Ovary (tissue), 7 donors: ENCODE measurements at regions not wholly inside any gene's neighbourhood (a gene's known extent, or its start where the extent isn't known, plus 50 kb on each side); places are given as distances from the start of the nearest gene placed in this dataset. TPM values are rescaled to one million over a fixed set of nuclear protein-coding genes. Genes with fewer than 3 reads are reported as not detected.

Source experiments
- DNase-seq, 5 donors: peaks; one replicate each; pipeline ENCODE4 v3.0.0-alpha.2; 2019 to 2020
- H3K27ac ChIP-seq, 2 donors: fragments of 200-600 bp; one replicate each; pipeline versions ENCODE4 v1.5.1 to v1.8.0; 2019 to 2022
- H3K27me3 ChIP-seq: fragments of 200-600 bp; one replicate; pipeline ENCODE4 v1.8.0; 2022
- H3K36me3 ChIP-seq: fragments of 200-600 bp; sonication (generic); one replicate; pipeline ENCODE4 v1.5.1; 2019
- H3K4me1 ChIP-seq: one replicate; pipeline ENCODE4 v1.8.1; 2013; ENCODE audit warnings: mild to moderate bottlenecking, moderate library complexity; ENCODE audit not compliant: insufficient read depth
- H3K4me3 ChIP-seq: fragments of 200-600 bp; sonication (generic); one replicate; pipeline ENCODE4 v1.5.1; 2017
- H3K9me3 ChIP-seq, 2 donors: fragments of 200-600 bp in 1 of 2; sonication (generic) in 1 of 2; one replicate each; pipeline versions ENCODE4 v1.5.1 to v1.8.1; 2013 to 2019; ENCODE audit warnings: mild to moderate bottlenecking in 1 of 2, moderate library complexity in 1 of 2
- EP300 ChIP-seq: sonication (generic); formaldehyde crosslinking; IDR thresholded peaks from one replicate; pipeline ENCODE4 v1.6.1; 2017; ENCODE audit warnings: antibody characterized with exemption
- POLR2A ChIP-seq: fragments of 450-650 bp; IDR thresholded peaks from one replicate; pipeline ENCODE4 v1.6.1; 2017; ENCODE audit warnings: antibody characterized with exemption, mild to moderate bottlenecking, moderate library complexity
- WGBS, 3 donors: extraction: QIAGEN DNeasy Blood & Tissue Kit in 1 of 3; methylation state at CpG; one replicate each; pipeline versions ENCODE4 v1.1.5 to v1.1.7; 2013 to 2017; 5-methylcytosine and 5-hydroxymethylcytosine counted together
- intact Hi-C, 4 donors: fragments of 100-400 bp; cut with DNase I; formaldehyde crosslinking; loops; one replicate each; pipeline versions ENCODE4 v1.11.0 to v1.15.1; 2022 to 2023
- microRNA-seq, 3 donors: library from miRNA; unstranded; fragments of <30 nt; microRNA quantifications; one replicate each; pipeline versions ENCODE4 to v1.2.0, GENCODE V29; 2019 to 2020
- small RNA-seq: library from RNA; depleted of rRNA; stranded (forward); fragments of <200 nt; gene quantifications from one replicate; pipeline ENCODE3, GENCODE V24; 2016
- TF ChIP-seq, protein P1 (sequence below), 3 donors: fragments of 450-650 bp in 2 of 3; fragments of 200-600 bp in 1 of 3; IDR thresholded peaks; one replicate each; pipeline versions ENCODE4 v1.5.1 to v1.8.0; 2016 to 2022; ENCODE audit warnings: antibody characterized with exemption in 3 of 3, mild to moderate bottlenecking in 1 of 3
- donor health status: DM: no; HTN: no; CAD: no; lungs with moderate emphysema.
- donor health status: DM: no; HTN: no; CAD: no.
- donor health status: Bipolar disorder and iron deficiency.
- donor health status: DM: no; HTN: no; CAD: no.
- donor health status: DM: yes; HTN: yes; CAD: no.

DNA sequence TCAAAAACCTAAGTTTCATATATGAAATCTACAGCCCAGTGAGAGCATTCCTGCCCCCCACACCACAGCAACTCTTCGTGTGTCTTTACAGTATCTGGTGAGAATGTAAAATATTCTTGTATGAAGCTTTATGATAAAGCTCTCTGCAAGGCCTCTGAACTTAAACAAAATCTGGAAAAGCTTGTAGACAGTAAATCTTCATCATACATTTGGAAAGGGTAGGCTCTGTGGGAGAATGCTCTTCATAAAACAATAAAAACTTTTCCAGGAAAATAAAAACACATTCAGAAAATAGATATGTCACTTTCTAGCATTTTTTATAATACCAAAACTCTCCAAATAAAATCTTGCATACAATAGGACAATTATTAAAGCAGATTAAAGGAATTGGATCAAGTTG is 1009.5 kb downstream of the NAALADL2 start:
- H3K4me1 ChIP-seq, result no peaks in the 10 kb centered on the region
- no peaks in the 10 kb centered on the region for H3K36me3 ChIP-seq
- no peak for TF ChIP-seq POLR2A
- no peak for TF ChIP-seq EP300
- TF ChIP-seq, protein P1, sequence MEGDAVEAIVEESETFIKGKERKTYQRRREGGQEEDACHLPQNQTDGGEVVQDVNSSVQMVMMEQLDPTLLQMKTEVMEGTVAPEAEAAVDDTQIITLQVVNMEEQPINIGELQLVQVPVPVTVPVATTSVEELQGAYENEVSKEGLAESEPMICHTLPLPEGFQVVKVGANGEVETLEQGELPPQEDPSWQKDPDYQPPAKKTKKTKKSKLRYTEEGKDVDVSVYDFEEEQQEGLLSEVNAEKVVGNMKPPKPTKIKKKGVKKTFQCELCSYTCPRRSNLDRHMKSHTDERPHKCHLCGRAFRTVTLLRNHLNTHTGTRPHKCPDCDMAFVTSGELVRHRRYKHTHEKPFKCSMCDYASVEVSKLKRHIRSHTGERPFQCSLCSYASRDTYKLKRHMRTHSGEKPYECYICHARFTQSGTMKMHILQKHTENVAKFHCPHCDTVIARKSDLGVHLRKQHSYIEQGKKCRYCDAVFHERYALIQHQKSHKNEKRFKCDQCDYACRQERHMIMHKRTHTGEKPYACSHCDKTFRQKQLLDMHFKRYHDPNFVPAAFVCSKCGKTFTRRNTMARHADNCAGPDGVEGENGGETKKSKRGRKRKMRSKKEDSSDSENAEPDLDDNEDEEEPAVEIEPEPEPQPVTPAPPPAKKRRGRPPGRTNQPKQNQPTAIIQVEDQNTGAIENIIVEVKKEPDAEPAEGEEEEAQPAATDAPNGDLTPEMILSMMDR (IDR thresholded peaks at IDR 0.05), result no peak
- no peaks in the 10 kb centered on the region for H3K27me3 ChIP-seq
- no peak for DNase-seq
- no peak overlapping the region for H3K4me3 ChIP-seq
- 42 to 50% (median 49%) methylated on average over 1 of the region's 1 CpG for WGBS, 3 donors
- no peak overlapping the region for H3K27ac ChIP-seq
- intact Hi-C loops, result no loop called here
- H3K9me3 ChIP-seq, result no peaks in the 10 kb centered on the region

DNA sequence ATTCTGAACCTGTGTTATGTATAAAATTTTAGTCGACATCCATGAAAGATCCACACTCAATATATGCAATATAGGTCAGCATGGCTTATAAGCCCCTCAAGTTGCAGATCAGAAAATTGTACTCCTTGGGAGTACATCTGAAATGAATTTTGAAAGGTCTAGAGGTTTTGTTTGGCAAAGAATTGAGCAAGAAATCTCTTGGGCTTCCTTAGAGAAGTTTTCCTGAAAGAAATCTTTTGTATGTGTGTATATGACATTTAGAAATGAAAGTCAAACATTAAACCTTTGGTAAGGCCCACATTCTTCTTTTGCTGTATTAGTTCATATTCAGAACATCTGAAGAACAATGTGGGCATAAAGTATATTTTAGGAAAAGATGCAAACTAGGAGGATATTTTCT is 1006.6 kb downstream of the NAALADL2 start:
- Histone ChIP-seq H3K27ac (no peak overlapping the region), H3K9me3 (no peaks in the 10 kb centered on the region), H3K4me1 (no peaks in the 10 kb centered on the region), H3K27me3 (no peaks in the 10 kb centered on the region), H3K4me3 (no peak overlapping the region), H3K36me3 (no peaks in the 10 kb centered on the region)
- TF ChIP-seq, protein P1 (IDR thresholded peaks at IDR 0.05), result no peak
- no peak for DNase-seq
- WGBS, 3 donors, result 74 to 83% (median 76%) methylated on average over 1 of the region's 1 CpG
- intact Hi-C loops, result no loop called here

DNA sequence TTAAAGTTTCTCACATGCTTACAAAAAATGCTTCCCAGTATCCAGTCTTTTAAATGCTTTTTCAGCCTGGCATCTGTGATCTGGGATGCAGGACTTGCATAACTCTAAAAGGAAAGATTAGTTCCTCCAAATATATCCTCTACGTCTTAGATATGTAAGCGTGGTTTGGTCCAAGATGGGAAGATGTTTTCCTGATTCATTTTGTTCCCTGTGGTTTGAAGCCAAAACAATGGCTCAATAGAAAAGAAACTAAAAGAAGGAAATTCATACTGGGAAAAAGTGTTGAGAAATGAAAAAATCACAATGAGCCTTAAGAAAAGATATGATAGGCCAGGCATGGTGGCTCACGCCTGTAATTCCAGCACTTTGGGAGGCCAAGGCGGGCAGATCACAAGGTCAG is 1002.8 kb downstream of the NAALADL2 start:
- Histone ChIP-seq H3K27ac (no peak overlapping the region), H3K4me3 (no peak overlapping the region), H3K27me3 (no peaks in the 10 kb centered on the region), H3K9me3 (no peaks in the 10 kb centered on the region), H3K36me3 (no peaks in the 10 kb centered on the region), H3K4me1 (no peaks in the 10 kb centered on the region)
- 36 to 55% (median 37%) methylated on average over 4 of the region's 4 CpGs for WGBS, 3 donors
- intact Hi-C loops, result no loop called here
- TF ChIP-seq, protein P1 (IDR thresholded peaks at IDR 0.05), result no peak
- no peak for DNase-seq

Small RNAs in the stretch of these regions (microRNA-seq; reads per million reads assigned to microRNA genes)
- 1.1 to 5.4 (median 2.3) reads per million in 3 donors for gene MIR7977

Small RNAs in the stretch of these regions (small RNA-seq; reads per million reads assigned to genes)
- gene AC104640.2 (not detected), gene RNA5SP147 (not detected)
